HG03064 (cell line): ENCODE measurements at regions not wholly inside any gene's neighbourhood (a gene's known extent, or its start where the extent isn't known, plus 50 kb on each side); places are given as distances from the start of the nearest gene placed in this dataset.
"Not testable (repeated sequence)": the region's sequence is repeated elsewhere in the genome, so short reads cannot be mapped to it uniquely, and the experiment has no call there.

Experiments
- ATAC-seq: cut with Tn5 transposase; IDR thresholded peaks from one replicate; pipeline ENCODE4 v1.9.1; 2021; ENCODE audit warnings: low read depth; ENCODE audit not compliant: unreplicated experiment

- ATAC-seq: no peak
These were observed 528.9 kb downstream of the TMEM121 start for GRCh38 chr14:106055289-106055688.

DNA sequence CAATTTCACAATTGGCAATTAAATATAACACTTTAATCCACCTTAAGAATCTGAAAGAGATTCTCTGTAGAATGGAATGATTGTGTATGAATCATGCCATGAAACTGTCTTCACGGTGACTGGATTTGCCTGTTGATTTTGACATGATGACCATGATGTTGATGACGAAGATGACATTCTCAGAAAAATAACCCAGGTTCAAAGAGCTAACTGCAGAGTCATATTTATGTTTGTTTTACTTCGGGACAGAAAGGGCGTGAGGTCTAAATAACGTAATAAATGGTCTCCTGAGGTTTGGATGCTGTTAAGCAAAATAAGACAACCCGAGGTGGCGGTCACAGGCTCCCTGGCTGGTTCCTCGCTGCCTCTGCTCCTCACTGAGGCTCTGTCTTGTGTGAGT is 532.0 kb downstream of the TMEM121 start:
- ATAC-seq: no peak

- no peak for ATAC-seq
These were observed 534.0 kb downstream of the TMEM121 start for GRCh38 chr14:106060276-106060975.

DNA sequence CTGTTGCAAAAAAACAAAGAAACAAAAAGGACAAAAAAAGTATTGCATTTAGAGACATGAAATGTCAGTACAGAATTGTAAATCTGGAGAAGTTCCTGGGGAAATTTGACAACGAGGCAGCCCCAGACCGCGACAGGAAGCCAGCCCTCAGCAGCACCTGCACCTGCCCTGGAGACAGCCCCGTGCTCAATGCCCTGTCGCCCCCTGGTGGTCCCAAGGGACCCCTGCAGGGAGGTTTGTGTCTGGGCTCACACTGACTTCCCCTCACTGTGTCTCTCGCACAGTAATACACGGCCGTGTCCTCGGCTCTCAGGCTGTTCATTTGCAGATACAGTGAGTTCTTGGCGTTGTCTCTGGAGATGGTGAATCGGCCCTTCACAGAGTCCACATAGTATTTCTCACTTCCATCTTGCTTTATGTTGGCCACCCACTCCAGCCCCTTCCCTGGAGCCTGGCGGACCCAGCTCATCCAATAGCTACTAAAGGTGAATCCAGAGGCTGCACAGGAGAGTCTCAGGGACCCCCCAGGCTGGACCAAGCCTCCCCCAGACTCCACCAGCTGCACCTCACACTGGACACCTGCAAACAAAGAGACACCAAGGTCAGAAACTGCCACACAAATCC is 535.6 kb downstream of the TMEM121 start:
- ATAC-seq: not testable (repeated sequence)

- no peak for ATAC-seq
These were observed 536.3 kb downstream of the TMEM121 start for GRCh38 chr14:106062502-106063272.

GRCh38 chr14:106067935-106068334 is 541.6 kb downstream of the TMEM121 start:
- ATAC-seq: no peak

DNA sequence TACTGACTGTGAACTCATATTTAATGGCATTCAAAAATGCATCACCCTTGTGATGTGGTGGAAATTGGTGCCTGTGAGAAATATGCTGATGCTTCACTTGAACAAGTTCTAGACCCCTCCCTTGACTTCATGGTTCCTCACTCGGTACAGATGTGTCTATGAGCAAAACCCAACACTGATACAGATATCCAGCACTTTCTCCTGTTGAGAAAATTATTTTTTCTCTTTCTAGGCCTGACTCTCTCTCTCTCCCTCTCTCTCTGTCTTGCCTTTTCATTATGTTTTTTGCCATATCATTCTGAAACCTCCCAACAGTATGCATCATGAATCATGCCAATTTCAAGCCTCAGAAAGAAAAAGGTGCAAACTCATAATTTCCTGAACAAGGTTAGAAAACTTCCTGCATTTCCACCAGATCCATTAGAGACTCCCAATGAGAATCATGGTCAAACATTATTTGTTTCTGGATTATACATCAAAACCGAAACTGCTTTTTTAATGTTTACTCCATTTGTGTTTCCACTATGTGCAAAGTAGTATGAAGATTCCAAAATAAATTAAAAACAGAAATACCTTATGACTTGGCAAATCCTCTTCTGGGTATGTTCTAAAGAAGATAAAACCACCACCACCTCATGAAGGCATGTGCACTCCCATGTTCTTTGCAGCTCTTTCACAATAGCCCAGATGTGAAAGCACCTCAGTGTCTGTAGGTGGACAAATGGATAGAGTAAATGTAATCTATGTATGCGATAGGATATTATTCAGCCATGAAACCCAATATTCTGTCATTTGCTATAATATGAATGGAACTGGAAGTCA is 543.6 kb downstream of the TMEM121 start:
- no peak for ATAC-seq

DNA sequence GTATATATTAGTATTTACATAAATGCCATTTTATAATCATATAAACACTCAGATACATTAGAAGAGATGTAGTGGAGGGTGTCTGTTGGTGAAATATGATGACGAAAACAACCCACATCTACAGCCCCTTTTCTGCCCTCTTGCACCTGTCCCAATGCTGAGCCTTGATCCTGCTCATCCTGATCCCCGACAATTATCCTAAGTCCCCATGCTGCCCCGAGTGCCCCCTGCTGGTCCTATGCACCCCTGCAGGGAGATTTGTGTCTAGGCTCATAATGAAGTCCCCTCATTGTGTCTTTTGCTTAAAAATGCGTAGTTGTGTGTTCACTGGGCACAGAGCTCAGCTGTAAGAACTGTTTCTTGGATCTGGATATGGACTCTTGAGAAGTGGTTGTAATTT is 554.5 kb downstream of the TMEM121 start:
- no peak for ATAC-seq

- ATAC-seq: not testable (repeated sequence)
These were observed 555.3 kb downstream of the TMEM121 start for GRCh38 chr14:106081721-106082120.

DNA sequence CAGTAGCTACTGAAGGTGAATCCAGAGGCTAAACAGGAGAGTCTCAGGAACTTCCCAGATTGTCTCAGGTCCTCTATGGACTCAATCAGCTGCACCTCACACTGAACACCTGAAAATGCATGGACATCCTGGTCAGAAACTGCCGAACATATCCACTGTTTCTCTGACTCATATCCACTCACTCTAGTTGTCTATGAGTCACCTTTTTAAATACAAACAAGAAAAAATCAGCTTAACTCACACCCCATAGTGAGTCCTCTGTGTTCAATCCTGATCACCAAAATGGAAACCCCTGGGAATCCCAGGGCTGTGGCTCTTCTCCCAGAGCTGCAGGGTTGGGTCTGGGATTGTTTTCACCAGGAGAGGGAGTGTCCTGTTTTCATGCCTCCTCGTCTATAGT is 556.7 kb downstream of the TMEM121 start:
- no peak for ATAC-seq

DNA sequence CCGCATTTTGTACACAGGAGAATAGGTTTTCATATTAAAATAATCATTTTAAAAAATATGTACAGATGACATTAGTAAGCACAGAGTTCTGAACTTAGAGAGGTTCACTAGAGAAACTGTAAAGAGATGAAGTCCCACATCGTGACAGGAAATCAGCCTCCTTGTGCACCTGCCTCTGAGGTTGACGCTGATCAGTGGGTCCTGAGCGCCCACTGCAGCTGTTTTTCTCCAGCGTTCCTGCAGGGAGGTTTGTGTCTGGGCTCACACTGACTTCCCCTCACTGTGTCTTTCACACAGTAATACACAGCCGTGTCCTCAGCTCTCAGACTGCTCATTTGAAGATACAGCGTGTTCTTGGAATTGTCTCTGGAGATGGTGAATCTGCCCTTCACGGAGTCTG is 561.5 kb downstream of the TMEM121 start:
- no peak for ATAC-seq

DNA sequence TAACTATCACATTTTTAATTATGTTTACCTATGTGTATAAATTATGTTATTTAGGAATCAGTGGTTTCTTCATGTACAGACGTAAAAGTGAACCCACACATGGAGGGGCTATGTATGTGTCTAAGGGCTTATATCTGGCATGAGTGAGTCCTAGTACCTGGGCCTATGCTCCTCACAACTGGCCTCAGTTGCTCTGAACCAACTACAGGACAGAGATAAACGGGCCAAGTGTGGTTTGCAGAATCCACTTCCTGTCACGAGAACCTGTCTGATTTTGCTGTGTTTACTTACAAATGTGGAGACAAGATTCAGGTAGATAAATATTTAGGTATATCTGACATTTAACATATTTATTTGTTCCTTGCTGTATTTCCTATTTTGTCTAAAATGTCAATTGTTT is 562.5 kb downstream of the TMEM121 start:
- not testable (repeated sequence) for ATAC-seq

GRCh38 chr14:106094654-106095189 is 568.3 kb downstream of the TMEM121 start:
- no peak for ATAC-seq

DNA sequence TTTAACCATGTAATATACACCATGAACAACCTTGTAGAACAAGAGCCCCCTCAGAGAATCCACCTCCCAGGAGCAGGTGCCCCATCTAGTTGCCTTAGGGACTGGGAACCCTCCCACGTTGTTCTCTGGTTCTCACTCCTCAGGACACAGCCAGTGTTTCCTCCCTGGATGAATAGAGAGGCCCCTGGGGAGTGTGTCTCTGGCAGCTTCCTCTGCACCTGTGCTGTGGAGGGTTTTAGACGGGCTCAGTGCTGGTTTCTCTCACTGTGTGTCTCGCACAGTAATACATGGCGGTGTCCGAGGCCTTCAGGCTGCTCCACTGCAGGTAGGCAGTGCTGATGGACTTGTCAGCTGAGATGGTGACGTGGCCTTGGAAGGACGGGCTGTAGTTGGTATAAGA is 581.3 kb downstream of the TMEM121 start:
- no peak for ATAC-seq

DNA sequence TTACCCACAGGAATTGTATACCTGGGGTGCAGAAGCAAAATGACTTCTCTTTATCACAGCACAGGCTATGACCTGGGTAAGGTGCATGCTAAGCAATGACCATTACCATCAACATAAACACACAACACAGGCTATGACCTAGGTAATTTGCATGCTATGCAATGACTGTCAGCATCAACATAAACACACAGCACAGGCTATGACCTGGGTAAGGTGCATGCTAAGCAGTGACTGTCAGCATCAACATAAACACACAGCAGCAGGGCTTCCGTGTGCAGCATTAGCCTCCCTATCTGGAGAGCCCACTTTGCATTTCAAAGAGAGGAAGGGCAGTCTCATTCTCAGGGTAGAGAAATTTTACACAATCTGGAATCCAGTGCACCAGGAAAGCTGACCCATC is 583.0 kb downstream of the TMEM121 start:
- no peak for ATAC-seq

GRCh38 chr14:106115401-106115800 is 589.0 kb downstream of the TMEM121 start:
- no peak for ATAC-seq

DNA sequence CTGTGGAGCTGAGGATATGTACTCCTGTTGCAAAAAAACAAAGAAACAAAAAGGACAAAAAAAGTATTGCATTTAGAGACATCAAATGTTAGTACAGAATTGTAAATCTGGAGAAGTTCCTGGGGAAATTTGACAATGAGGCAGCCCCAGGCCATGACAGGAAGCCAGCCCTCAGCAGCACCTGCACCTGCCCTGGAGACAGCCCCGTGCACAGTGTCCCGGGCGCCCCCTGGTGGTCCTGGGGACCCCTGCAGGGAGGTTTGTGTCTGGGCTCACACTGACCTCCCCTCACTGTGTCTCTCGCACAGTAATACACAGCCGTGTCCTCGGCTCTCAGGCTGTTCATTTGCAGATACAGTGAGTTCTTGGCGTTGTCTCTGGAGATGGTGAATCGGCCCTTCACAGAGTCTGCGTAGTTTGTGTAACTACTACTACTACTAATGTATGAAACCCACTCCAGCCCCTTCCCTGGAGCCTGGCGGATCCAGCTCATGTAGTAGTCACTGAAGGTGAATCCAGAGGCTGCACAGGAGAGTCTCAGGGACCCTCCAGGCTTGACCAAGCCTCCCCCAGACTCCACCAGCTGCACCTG is 590.1 kb downstream of the TMEM121 start:
- not testable (repeated sequence) for ATAC-seq

- no peak for ATAC-seq
These were observed 593.7 kb downstream of the TMEM121 start for GRCh38 chr14:106120101-106120500.

DNA sequence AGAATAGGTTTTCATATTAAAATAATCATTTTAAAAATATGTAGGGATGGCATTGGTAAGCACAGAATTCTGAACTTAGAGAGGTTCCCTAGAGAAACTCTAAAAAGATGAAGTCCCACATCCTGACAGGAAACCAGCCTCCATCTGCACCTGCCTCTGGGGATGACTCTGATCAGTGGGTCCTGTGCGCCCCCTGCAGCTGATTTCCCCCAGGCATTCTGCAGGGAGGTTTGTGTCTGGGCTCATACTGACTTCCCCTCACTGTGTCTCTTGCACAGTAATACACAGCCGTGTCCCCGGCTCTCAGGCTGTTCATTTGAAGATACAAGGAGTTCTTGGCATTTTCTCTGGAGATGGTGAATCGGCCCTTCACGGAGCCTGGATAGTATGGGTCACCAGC is 602.9 kb downstream of the TMEM121 start:
- no peak for ATAC-seq
